Neural cell (in vitro differentiated cells): ENCODE measurements at regions not wholly inside any gene's neighbourhood (a gene's known extent, or its start where the extent isn't known, plus 50 kb on each side); places are given as distances from the start of the nearest gene placed in this dataset.

Experiments used
- H2AFZ ChIP-seq: fragments of 200-600, 300-800 bp; sonication (generic), shearing (Covaris generic); 2 replicates; pipeline ENCODE4 v1.6.0; 2014; ENCODE audit warnings: low read depth, mild to moderate bottlenecking, antibody characterized with exemption, low read length, moderate library complexity
- H3F3A ChIP-seq: fragments of 200-600 bp; shearing (Covaris generic); 2 replicates; pipeline ENCODE4 v1.6.1; 2016; ENCODE audit warnings: mild to moderate bottlenecking, moderate library complexity, mixed read lengths, antibody characterized with exemption, low read length; ENCODE audit not compliant: insufficient read depth, poor library complexity, severe bottlenecking
- H3K27ac ChIP-seq: fragments of 200-600, 300-800 bp; sonication (generic), shearing (Covaris generic); 2 replicates; pipeline ENCODE4 v1.5.1; 2014; ENCODE audit warnings: mild to moderate bottlenecking, low read length, moderate library complexity
- H3K27me3 ChIP-seq: fragments of 300-800, 200-600 bp; sonication (generic), shearing (Covaris generic); 2 replicates; pipeline ENCODE4 v1.6.0; 2014; ENCODE audit warnings: mild to moderate bottlenecking, low read depth, low read length, moderate library complexity; ENCODE audit not compliant: insufficient read depth
- H3K36me3 ChIP-seq: fragments of 300-800, 200-600 bp; sonication (generic), shearing (Covaris generic); 2 replicates; pipeline ENCODE4 v1.5.1; 2014; ENCODE audit warnings: mild to moderate bottlenecking, antibody characterized with exemption, low read length, moderate library complexity; ENCODE audit not compliant: insufficient read depth
- H3K4me2 ChIP-seq: fragments of 300-800, 200-600 bp; sonication (generic), shearing (Covaris generic); 2 replicates; pipeline ENCODE4 v1.6.0; 2014; ENCODE audit warnings: mild to moderate bottlenecking, low read length
- H3K4me3 ChIP-seq: fragments of 300-800, 200-600 bp; sonication (generic), shearing (Covaris generic); 2 replicates; pipeline ENCODE4 v1.5.1; 2014; ENCODE audit warnings: mild to moderate bottlenecking, low read length, moderate library complexity
- H3K79me2 ChIP-seq: fragments of 200-600 bp; shearing (Covaris generic); replicated peaks from 2 replicates; pipeline ENCODE4 v1.6.0; 2014; ENCODE audit warnings: mild to moderate bottlenecking, low read length, moderate library complexity; ENCODE audit not compliant: insufficient read depth
- H3K9ac ChIP-seq: fragments of 300-800, 200-600 bp; sonication (generic), shearing (Covaris generic); 2 replicates; pipeline ENCODE4 v1.6.1; 2016; ENCODE audit warnings: mild to moderate bottlenecking, low read length, mixed read lengths
- H3K9me2 ChIP-seq: fragments of 200-600 bp; shearing (Covaris generic); 2 replicates; pipeline ENCODE4 v1.6.1; 2016; ENCODE audit warnings: mild to moderate bottlenecking, low read length, mixed read lengths; ENCODE audit not compliant: insufficient read depth
- H3K9me3 ChIP-seq: fragments of 200-600, 300-800 bp; sonication (generic), shearing (Covaris generic); 2 replicates; pipeline ENCODE4 v1.6.1; 2016; ENCODE audit warnings: mild to moderate bottlenecking, mixed run types, low read length, moderate library complexity, mixed read lengths
- H4K20me1 ChIP-seq: fragments of 200-600 bp; shearing (Covaris generic); 2 replicates; pipeline ENCODE4 v1.6.1; 2016; ENCODE audit warnings: mild to moderate bottlenecking, mixed run types; ENCODE audit not compliant: insufficient read depth
- CTCF ChIP-seq: fragments of 450-650 bp; IDR thresholded peaks from 2 replicates; pipeline ENCODE4 v1.5.1; 2014; ENCODE audit warnings: antibody characterized with exemption, mild to moderate bottlenecking, moderate library complexity; ENCODE audit not compliant: poor library complexity, severe bottlenecking
- EP300 ChIP-seq: fragments of 450-650 bp; conservative IDR thresholded peaks from 2 replicates; pipeline ENCODE4 v1.6.1; 2014; ENCODE audit warnings: antibody characterized with exemption, mild to moderate bottlenecking, moderate library complexity; ENCODE audit not compliant: poor library complexity, severe bottlenecking
- EZH2 ChIP-seq: fragments of 200-600, 300-800 bp; shearing (Covaris generic), sonication (generic); IDR thresholded peaks from 2 replicates; pipeline ENCODE4 v1.6.1; 2014; ENCODE audit warnings: antibody characterized with exemption, low read length, borderline replicate concordance, mild to moderate bottlenecking; ENCODE audit not compliant: insufficient read depth, poor library complexity, severe bottlenecking
- MXI1 ChIP-seq: fragments of 450-650 bp; conservative IDR thresholded peaks from 2 replicates; pipeline ENCODE4 v1.6.1; 2014; ENCODE audit warnings: antibody characterized with exemption, mild to moderate bottlenecking; ENCODE audit not compliant: poor library complexity, severe bottlenecking
- POLR2AphosphoS5 ChIP-seq: IDR thresholded peaks from 2 replicates; pipeline ENCODE4 v1.6.1; 2012
- RAD21 ChIP-seq: fragments of 450-650 bp; conservative IDR thresholded peaks from 2 replicates; pipeline ENCODE4 v1.6.1; 2014; ENCODE audit warnings: antibody characterized with exemption, mild to moderate bottlenecking, moderate library complexity
- REST ChIP-seq: IDR thresholded peaks from 2 replicates; pipeline ENCODE4 v1.6.1; 2012; ENCODE audit warnings: borderline replicate concordance
- SMC3 ChIP-seq: fragments of 450-650 bp; conservative IDR thresholded peaks from 2 replicates; pipeline ENCODE4 v1.6.1; 2014; ENCODE audit warnings: antibody characterized with exemption, mild to moderate bottlenecking, moderate library complexity; ENCODE audit not compliant: poor library complexity
- TAF1 ChIP-seq: IDR thresholded peaks from 2 replicates; pipeline ENCODE4 v1.6.1; 2012; ENCODE audit warnings: low read depth

- no peak for TF ChIP-seq MXI1
- TF ChIP-seq EP300: no peak
Measured at GRCh38 chr3:188006726-188007393, 147.1 kb upstream of the LPP start (continued).

GRCh38 chr3:188007897-188008296 lies 146.1 kb upstream of the LPP start:
- no peaks in the 10 kb centered on the region for H3F3A ChIP-seq
- H3K9me3 ChIP-seq: no peaks in the 10 kb centered on the region
- H3K4me2 ChIP-seq: no peak overlapping the region
- no peaks in the 10 kb centered on the region for H3K9me2 ChIP-seq
- TF ChIP-seq REST (no peak), CTCF (no peak), SMC3 (no peak), POLR2AphosphoS5 (no peak), MXI1 (no peak), TAF1 (no peak), RAD21 (no peak), EP300 (no peak), EZH2 (no peak)
- H3K9ac ChIP-seq: no peak overlapping the region
- no peaks in the 10 kb centered on the region for H3K79me2 ChIP-seq
- H3K36me3 ChIP-seq: no peaks in the 10 kb centered on the region
- H3K4me3 ChIP-seq: no peak overlapping the region
- H2AFZ ChIP-seq: no peak overlapping the region
- no peak overlapping the region for H3K27ac ChIP-seq
- H3K27me3 ChIP-seq: no peaks in the 10 kb centered on the region
- H4K20me1 ChIP-seq: no peaks in the 10 kb centered on the region

- H2AFZ ChIP-seq: no peak overlapping the region
- H3K27me3 ChIP-seq: no peaks in the 10 kb centered on the region
- H3K9me2 ChIP-seq: no peaks in the 10 kb centered on the region
- no peak overlapping the region for H3K4me3 ChIP-seq
- H4K20me1 ChIP-seq: no peaks in the 10 kb centered on the region
- H3F3A ChIP-seq: no peaks in the 10 kb centered on the region
- no peak for TF ChIP-seq EP300
- no peak for TF ChIP-seq SMC3
- TF ChIP-seq POLR2AphosphoS5: no peak
- TF ChIP-seq REST: no peak
- TF ChIP-seq CTCF: no peak
- no peak for TF ChIP-seq RAD21
- TF ChIP-seq MXI1: no peak
- TF ChIP-seq EZH2: no peak
- TF ChIP-seq TAF1: no peak
- no peaks in the 10 kb centered on the region for H3K79me2 ChIP-seq
- no peaks in the 10 kb centered on the region for H3K36me3 ChIP-seq
- H3K27ac ChIP-seq: no peak overlapping the region
- no peak overlapping the region for H3K4me2 ChIP-seq
- H3K9ac ChIP-seq: no peak overlapping the region
- H3K9me3 ChIP-seq: no peaks in the 10 kb centered on the region
Measured at GRCh38 chr3:188008582-188009213, 145.3 kb upstream of the LPP start.
